Keratinocyte (primary cell): ENCODE measurements at regions not wholly inside any gene's neighbourhood (a gene's known extent, or its start where the extent isn't known, plus 50 kb on each side); places are given as distances from the start of the nearest gene placed in this dataset.
"Not testable (repeated sequence)": the region's sequence is repeated elsewhere in the genome, so short reads cannot be mapped to it uniquely, and the experiment has no call there.

Source experiments
- DNase-seq: peaks from one replicate; pipeline ENCODE4 v3.0.0-alpha.2; 2011; ENCODE audit warnings: low read depth, missing footprints, low spot score
- FAIRE-seq: peaks from 2 replicates; lab custom pipeline; 2011; peaks lifted over from hg19 to GRCh38; lab: Jason Lieb, UNC
- H2AFZ ChIP-seq: 2 replicates; pipeline ENCODE4 v1.6.0; 2012; ENCODE audit warnings: low read length, control low read depth, inconsistent platforms; ENCODE audit not compliant: control insufficient read depth
- H3K27ac ChIP-seq: 2 replicates; pipeline ENCODE4 v1.5.1; 2011; ENCODE audit warnings: low read length; ENCODE audit not compliant: control insufficient read depth, insufficient read depth
- H3K27me3 ChIP-seq: 3 replicates; pipeline ENCODE4 v1.6.0; 2011; ENCODE audit warnings: low read length; ENCODE audit not compliant: control insufficient read depth, insufficient read depth; ENCODE audit errors: extremely low read depth
- H3K36me3 ChIP-seq, 2 experiments: 2 replicates in 1 of 2; 3 replicates in 1 of 2; pipeline ENCODE4 v1.5.1; 2011; ENCODE audit warnings: low read length in 2 of 2, mild to moderate bottlenecking in 1 of 2; ENCODE audit not compliant: control insufficient read depth in 2 of 2, insufficient read depth in 2 of 2; ENCODE audit errors: extremely low read depth in 1 of 2
- H3K4me1 ChIP-seq: 3 replicates; pipeline ENCODE4 v1.5.1; 2011; ENCODE audit warnings: low read length; ENCODE audit not compliant: control insufficient read depth, insufficient read depth; ENCODE audit errors: extremely low read depth
- H3K4me2 ChIP-seq: 3 replicates; pipeline ENCODE4 v1.6.0; 2011; ENCODE audit warnings: low read depth, low read length; ENCODE audit not compliant: control insufficient read depth, insufficient read depth; ENCODE audit errors: extremely low read depth
- H3K4me3 ChIP-seq, 3 experiments: fragments of 200-600 bp in 1 of 3; sonication (generic) in 1 of 3; 2 replicates in 2 of 3; 3 replicates in 1 of 3; pipeline ENCODE4 v1.5.1; 2011 to 2016; ENCODE audit warnings: low read length in 3 of 3, mild to moderate bottlenecking in 3 of 3, control low read depth in 2 of 3, inconsistent platforms in 1 of 3, low read depth in 1 of 3, mixed read lengths in 1 of 3, mixed run types in 1 of 3, moderate library complexity in 1 of 3; ENCODE audit not compliant: control insufficient read depth in 2 of 3, insufficient read depth in 2 of 3; ENCODE audit errors: extremely low read depth in 1 of 3
- H3K79me2 ChIP-seq: 2 replicates; pipeline ENCODE4 v1.6.0; 2012; ENCODE audit warnings: low read length; ENCODE audit not compliant: control insufficient read depth, insufficient read depth
- H3K9ac ChIP-seq: 3 replicates; pipeline ENCODE4 v1.6.0; 2011; ENCODE audit warnings: low read length; ENCODE audit not compliant: control insufficient read depth, insufficient read depth; ENCODE audit errors: extremely low read depth
- H3K9me1 ChIP-seq: 3 replicates; pipeline ENCODE4 v1.6.0; 2011; ENCODE audit warnings: low read length; ENCODE audit not compliant: control insufficient read depth, insufficient read depth; ENCODE audit errors: extremely low read depth
- H3K9me3 ChIP-seq: 2 replicates; pipeline ENCODE4 v1.5.1; 2012; ENCODE audit warnings: low read depth, low read length; ENCODE audit not compliant: control insufficient read depth
- H4K20me1 ChIP-seq: 3 replicates; pipeline ENCODE4 v1.6.0; 2011; ENCODE audit warnings: low read length; ENCODE audit not compliant: control insufficient read depth, insufficient read depth; ENCODE audit errors: extremely low read depth
- EZH2 ChIP-seq: IDR thresholded peaks from one replicate; pipeline ENCODE4 v1.6.1; 2012; ENCODE audit warnings: inconsistent platforms, mild to moderate bottlenecking, low read length, moderate library complexity
- dilution Hi-C: fragments of 300-500 bp; cut with MboI; formaldehyde crosslinking; loops from one replicate; pipeline ENCODE4 v1.7.0; 2020; ENCODE audit warnings: low sequenced_read_pairs; ENCODE audit not compliant: extremely low pct_ligation_motif_present
- small RNA-seq, 3 experiments: library from RNA; depleted of rRNA; stranded (forward); fragments of <200 nt; gene quantifications; one replicate each; pipeline ENCODE3, GENCODE V24; 2012; ENCODE audit warnings: low read depth in 3 of 3, low replicate concordance in 1 of 3; ENCODE audit not compliant: insufficient read length in 3 of 3

GRCh38 chr4:150023489-150023888, 54.8 kb upstream of the DCLK2 start:
- no peaks in the 10 kb centered on the region for H3K9me3 ChIP-seq
- H3K9me1 ChIP-seq, result no peaks in the 10 kb centered on the region
- peaks cover 3% of the 10 kb centered on the region for H3K27me3 ChIP-seq
- H4K20me1 ChIP-seq, result no peaks in the 10 kb centered on the region
- DNase-seq (no peak), FAIRE-seq (no peak)
- H3K4me3 ChIP-seq, result no peak overlapping the region
- no peaks in the 10 kb centered on the region for H3K79me2 ChIP-seq
- H3K36me3 ChIP-seq, result no peaks in the 10 kb centered on the region
- H3K9ac ChIP-seq, result no peak overlapping the region
- H3K4me2 ChIP-seq, result no peak overlapping the region
- H2AFZ ChIP-seq, result no peak overlapping the region
- dilution Hi-C loops, result loop anchor here (25.0 kb wide), 1 partner anchor 189 kb away; no protein-coding TSS in a partner anchor
- H3K27ac ChIP-seq, result no peak overlapping the region
- H3K4me1 ChIP-seq, result no peaks in the 10 kb centered on the region
- no peak for TF ChIP-seq EZH2

GRCh38 chr4:150026987-150027386, 51.3 kb upstream of the DCLK2 start:
- H2AFZ ChIP-seq, H3K9ac ChIP-seq, H3K27ac ChIP-seq, DNase-seq, H3K9me1 ChIP-seq, H4K20me1 ChIP-seq, H3K36me3 ChIP-seq, H3K4me1 ChIP-seq, H3K79me2 ChIP-seq, H3K4me3 ChIP-seq, FAIRE-seq, H3K9me3 ChIP-seq, H3K4me2 ChIP-seq, dilution Hi-C loops, H3K27me3 ChIP-seq: not testable (repeated sequence)

Small RNA genes in the stretch of these regions (small RNA-seq; reads per million reads assigned to genes)
- gene RNA5SP167 (0 reads per million in 3 experiments), gene RNU6-1230P (0 reads per million in 3 experiments)
